ENCODE measurements at regions not wholly inside any gene's neighbourhood (a gene's known extent, or its start where the extent isn't known, plus 50 kb on each side); places are given as distances from the start of the nearest gene placed in this dataset.

- no peak overlapping the region for H3K27ac Mint-ChIP-seq
- Histone ChIP-seq H3K27ac (ENCODE audit: low read depth, low read length) (no peak overlapping the region), H3K9me3 (ENCODE audit: control insufficient read depth, low read length) (no peaks in the 10 kb centered on the region), H3K27me3 (ENCODE audit: control insufficient read depth, insufficient read depth, low read length, poor library complexity, severe bottlenecking) (no peaks in the 10 kb centered on the region), H3K4me1 (ENCODE audit: control insufficient read depth, insufficient read depth, low read length) (peaks cover 7% of the 10 kb centered on the region), H3K36me3 (ENCODE audit: control insufficient read depth, insufficient read depth, low read length) (no peaks in the 10 kb centered on the region), H3K4me3 (ENCODE audit: low read length) (no peak overlapping the region), H3K9ac (ENCODE audit: extremely low read depth, low read length, poor library complexity, severe bottlenecking) (no peak overlapping the region)
- TF ChIP-seq CTCF (conservative IDR thresholded peaks at IDR 0.05): no peak
- 100% methylated on average over 1 of the region's 1 CpG for WGBS, 2 experiments (ENCODE audit: insufficient coverage in 1 of 2, insufficient read length in 1 of 2)
- no peaks in the 10 kb centered on the region for H3K9me3 Mint-ChIP-seq
- no peak for DNase-seq
- H3K36me3 Mint-ChIP-seq (ENCODE audit: low read depth): no peaks in the 10 kb centered on the region
- H3K4me3 Mint-ChIP-seq: no peak overlapping the region
- peaks cover 26% of the 10 kb centered on the region for H3K4me1 Mint-ChIP-seq
- peaks cover 28% of the 10 kb centered on the region for H3K27me3 Mint-ChIP-seq (ENCODE audit: insufficient read depth)
Measured at GRCh38 chr10:52453501-52453900, 139.4 kb downstream of the DKK1 start.

GRCh38 chr10:52454491-52454890, 140.4 kb downstream of the DKK1 start:
- WGBS, 2 experiments (ENCODE audit: insufficient coverage in 1 of 2, insufficient read length in 1 of 2): 91 to 100% methylated on average over 3 of the region's 3 CpGs

GRCh38 chr10:52455098-52455497, 141.0 kb downstream of the DKK1 start:
- peaks cover 26% of the 10 kb centered on the region for H3K4me1 Mint-ChIP-seq
- 72 to 73% methylated on average over 3 of the region's 3 CpGs for WGBS, 2 experiments (ENCODE audit: insufficient coverage in 1 of 2, insufficient read length in 1 of 2)
- no peak overlapping the region for H3K4me3 Mint-ChIP-seq
- peaks cover 7% of the 10 kb centered on the region for H3K4me1 ChIP-seq (ENCODE audit: control insufficient read depth, insufficient read depth, low read length)
- no peak overlapping the region for H3K9ac ChIP-seq (ENCODE audit: extremely low read depth, low read length, poor library complexity, severe bottlenecking)
- H3K9me3 Mint-ChIP-seq: no peaks in the 10 kb centered on the region
- TF ChIP-seq CTCF (conservative IDR thresholded peaks at IDR 0.05): no peak
- no peaks in the 10 kb centered on the region for H3K27me3 ChIP-seq (ENCODE audit: control insufficient read depth, insufficient read depth, low read length, poor library complexity, severe bottlenecking)
- no peak overlapping the region for H3K27ac ChIP-seq (ENCODE audit: low read depth, low read length)
- H3K36me3 ChIP-seq (ENCODE audit: control insufficient read depth, insufficient read depth, low read length): no peaks in the 10 kb centered on the region
- no peaks in the 10 kb centered on the region for H3K36me3 Mint-ChIP-seq (ENCODE audit: low read depth)
- H3K27me3 Mint-ChIP-seq (ENCODE audit: insufficient read depth): peaks cover 19% of the 10 kb centered on the region
- DNase-seq: peak; percentile 43
- H3K9me3 ChIP-seq (ENCODE audit: control insufficient read depth, low read length): no peaks in the 10 kb centered on the region
- H3K4me3 ChIP-seq (ENCODE audit: low read length): no peak overlapping the region
- H3K27ac Mint-ChIP-seq: no peak overlapping the region

More at GRCh38 chr10:52454491-52454890, 140.4 kb downstream of the DKK1 start:
- DNase-seq: no peak
- Histone ChIP-seq H3K27me3 (ENCODE audit: control insufficient read depth, insufficient read depth, low read length, poor library complexity, severe bottlenecking) (no peaks in the 10 kb centered on the region), H3K27ac (ENCODE audit: low read depth, low read length) (no peak overlapping the region), H3K4me1 (ENCODE audit: control insufficient read depth, insufficient read depth, low read length) (peaks cover 7% of the 10 kb centered on the region), H3K36me3 (ENCODE audit: control insufficient read depth, insufficient read depth, low read length) (no peaks in the 10 kb centered on the region), H3K4me3 (ENCODE audit: low read length) (no peak overlapping the region), H3K9ac (ENCODE audit: extremely low read depth, low read length, poor library complexity, severe bottlenecking) (no peak overlapping the region), H3K9me3 (ENCODE audit: control insufficient read depth, low read length) (no peaks in the 10 kb centered on the region)
- Mint-ChIP-seq H3K27ac (no peak overlapping the region), H3K4me1 (peaks cover 26% of the 10 kb centered on the region), H3K4me3 (no peak overlapping the region), H3K36me3 (ENCODE audit: low read depth) (no peaks in the 10 kb centered on the region), H3K9me3 (no peaks in the 10 kb centered on the region), H3K27me3 (ENCODE audit: insufficient read depth) (peaks cover 21% of the 10 kb centered on the region)
- no peak for TF ChIP-seq CTCF (conservative IDR thresholded peaks at IDR 0.05)
